ENCODE measurements at regions not wholly inside any gene's neighbourhood (a gene's known extent, or its start where the extent isn't known, plus 50 kb on each side); places are given as distances from the start of the nearest gene placed in this dataset.

GRCh38 chr5:61967681-61968080 is 338.3 kb upstream of the KIF2A start:
- no peak for TF ChIP-seq POLR2AphosphoS5 (IDR thresholded peaks at IDR 0.05; ENCODE audit: low read depth, low read length)

GRCh38 chr5:61969347-61969746 is 336.7 kb upstream of the KIF2A start:
- TF ChIP-seq REST (IDR thresholded peaks at IDR 0.05; ENCODE audit: insufficient read depth in 1 of 2, low read depth in 2 of 2, low read length in 2 of 2) = no peak
- TF ChIP-seq POLR2AphosphoS5 (IDR thresholded peaks at IDR 0.05; ENCODE audit: low read depth, low read length) = no peak
- TF ChIP-seq TAF1 (IDR thresholded peaks at IDR 0.05; ENCODE audit: borderline replicate concordance, insufficient read depth, low read length) = no peak
- TF ChIP-seq FOXP2 (optimal IDR thresholded peaks at IDR 0.05; ENCODE audit: borderline replicate concordance, extremely low read depth, extremely low read length, insufficient read depth) = no peak
- TF ChIP-seq SIN3A (IDR thresholded peaks at IDR 0.05; ENCODE audit: borderline replicate concordance, insufficient read depth, low read length) = no peak

- TF ChIP-seq REST (IDR thresholded peaks at IDR 0.05; ENCODE audit: insufficient read depth in 1 of 2, low read depth in 2 of 2, low read length in 2 of 2) (no peak), POLR2AphosphoS5 (IDR thresholded peaks at IDR 0.05; ENCODE audit: low read depth, low read length) (no peak), FOXP2 (optimal IDR thresholded peaks at IDR 0.05; ENCODE audit: borderline replicate concordance, extremely low read depth, extremely low read length, insufficient read depth) (no peak), SIN3A (IDR thresholded peaks at IDR 0.05; ENCODE audit: borderline replicate concordance, insufficient read depth, low read length) (no peak)
These were observed 336.3 kb upstream of the KIF2A start for GRCh38 chr5:61969755-61970154.

- TF ChIP-seq TAF1 (IDR thresholded peaks at IDR 0.05; ENCODE audit: borderline replicate concordance, insufficient read depth, low read length) = no peak
- TF ChIP-seq SIN3A (IDR thresholded peaks at IDR 0.05; ENCODE audit: borderline replicate concordance, insufficient read depth, low read length) = no peak
- no peak for TF ChIP-seq FOXP2 (optimal IDR thresholded peaks at IDR 0.05; ENCODE audit: borderline replicate concordance, extremely low read depth, extremely low read length, insufficient read depth)
- no peak for TF ChIP-seq REST (IDR thresholded peaks at IDR 0.05; ENCODE audit: insufficient read depth in 1 of 2, low read depth in 2 of 2, low read length in 2 of 2)
- no peak for TF ChIP-seq POLR2AphosphoS5 (IDR thresholded peaks at IDR 0.05; ENCODE audit: low read depth, low read length)
These were observed 335.8 kb upstream of the KIF2A start for GRCh38 chr5:61970218-61970617.

- TF ChIP-seq FOXP2 (optimal IDR thresholded peaks at IDR 0.05; ENCODE audit: borderline replicate concordance, extremely low read depth, extremely low read length, insufficient read depth) (no peak), TAF1 (IDR thresholded peaks at IDR 0.05; ENCODE audit: borderline replicate concordance, insufficient read depth, low read length) (no peak), SIN3A (IDR thresholded peaks at IDR 0.05; ENCODE audit: borderline replicate concordance, insufficient read depth, low read length) (no peak), REST (IDR thresholded peaks at IDR 0.05; ENCODE audit: insufficient read depth in 1 of 2, low read depth in 2 of 2, low read length in 2 of 2) (no peak), POLR2AphosphoS5 (IDR thresholded peaks at IDR 0.05; ENCODE audit: low read depth, low read length) (no peak)
These were observed 331.3 kb upstream of the KIF2A start for GRCh38 chr5:61974680-61975079.

Data from PFSK-1 (cell line).